GM20431 (cell line): ENCODE measurements at regions not wholly inside any gene's neighbourhood (a gene's known extent, or its start where the extent isn't known, plus 50 kb on each side); places are given as distances from the start of the nearest gene placed in this dataset.
"Not testable (repeated sequence)": the region's sequence is repeated elsewhere in the genome, so short reads cannot be mapped to it uniquely, and the experiment has no call there.

Experiments used
- in situ Hi-C: fragments of 300-500 bp; cut with MseI, MboI; formaldehyde crosslinking; loops from one replicate; pipeline ENCODE4 v1.15.0; 2020; ENCODE audit warnings: low sequenced_read_pairs; ENCODE audit not compliant: unreplicated experiment

DNA sequence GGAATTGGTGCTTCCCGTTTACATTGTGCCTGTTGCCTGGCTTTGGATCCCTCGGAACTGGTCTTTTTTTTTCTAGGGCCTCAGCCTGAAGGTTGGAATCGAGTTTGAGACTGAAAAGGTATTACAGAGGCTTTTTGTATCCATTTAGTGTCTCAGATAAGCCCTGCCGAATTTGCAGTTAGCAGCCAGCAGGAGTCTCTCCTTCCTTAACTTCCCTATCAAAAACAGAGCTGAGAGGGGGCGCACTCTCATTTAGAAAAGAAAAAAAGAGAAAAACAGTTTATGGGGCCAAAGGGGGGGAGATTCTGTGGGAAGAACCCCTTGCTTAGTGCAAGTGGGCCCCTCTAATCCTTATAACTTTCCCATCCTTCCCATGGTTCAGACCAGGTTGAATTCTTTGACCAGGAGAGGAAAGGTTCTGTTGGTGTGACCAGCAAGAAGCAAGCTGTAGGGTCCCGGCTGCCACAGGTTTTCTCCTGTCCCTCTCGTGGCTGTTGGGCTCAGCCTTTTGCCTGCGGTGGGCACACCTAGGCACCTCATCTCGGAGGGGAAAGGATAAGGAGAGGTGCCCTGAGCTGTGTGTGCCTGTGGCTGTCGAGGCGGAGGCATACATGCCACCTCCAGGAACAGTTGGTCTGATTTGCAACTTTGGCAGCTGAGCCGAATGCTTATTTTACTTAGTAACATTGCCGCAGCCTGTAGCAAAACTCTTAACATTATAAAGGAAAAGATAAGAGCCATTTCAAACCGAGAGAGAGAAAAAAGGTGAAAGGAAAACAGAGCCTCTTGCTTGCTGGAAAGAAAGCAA lies 565.0 kb upstream of the CNTN5 start:
- in situ Hi-C loops: no loop called here

DNA sequence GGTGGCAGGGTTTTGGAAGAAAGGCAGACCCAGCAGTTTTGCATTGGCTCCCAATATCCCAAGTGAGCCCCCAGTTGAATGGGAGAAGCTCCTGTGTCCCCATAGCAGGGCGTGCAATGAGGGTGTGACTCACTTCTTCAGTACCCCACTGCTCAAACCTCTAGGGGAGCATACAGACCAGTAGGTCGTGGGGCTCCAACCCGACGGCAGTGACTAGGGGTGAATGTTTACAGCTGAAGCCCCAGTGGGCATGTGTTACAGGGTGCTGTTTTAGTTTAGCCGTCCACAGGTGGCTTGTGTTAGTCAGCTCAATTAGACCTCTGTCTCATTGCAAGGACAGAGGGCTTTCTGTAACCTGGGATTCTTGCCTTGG lies 564.5 kb upstream of the CNTN5 start:
- in situ Hi-C loops: no loop called here

DNA sequence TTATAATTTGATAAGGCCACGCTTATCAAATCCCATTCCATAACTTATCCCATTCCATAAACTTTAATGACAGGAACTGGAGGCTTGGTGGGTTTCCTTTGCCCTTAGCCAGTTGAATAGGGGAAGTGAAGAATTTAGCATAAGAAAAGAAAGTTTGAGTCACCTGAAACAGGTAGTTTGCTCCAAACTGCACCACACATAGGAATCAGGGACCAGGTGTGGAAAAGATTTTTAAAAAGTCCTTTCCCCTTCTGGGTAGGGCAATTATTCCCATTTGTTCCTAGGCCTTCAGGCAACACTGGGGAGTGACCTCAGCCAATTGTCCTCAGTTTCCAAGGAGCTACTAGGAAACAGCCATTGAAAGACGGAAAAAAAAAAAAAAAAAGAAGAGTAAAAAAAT lies 525.7 kb upstream of the CNTN5 start:
- in situ Hi-C loops: no loop called here

DNA sequence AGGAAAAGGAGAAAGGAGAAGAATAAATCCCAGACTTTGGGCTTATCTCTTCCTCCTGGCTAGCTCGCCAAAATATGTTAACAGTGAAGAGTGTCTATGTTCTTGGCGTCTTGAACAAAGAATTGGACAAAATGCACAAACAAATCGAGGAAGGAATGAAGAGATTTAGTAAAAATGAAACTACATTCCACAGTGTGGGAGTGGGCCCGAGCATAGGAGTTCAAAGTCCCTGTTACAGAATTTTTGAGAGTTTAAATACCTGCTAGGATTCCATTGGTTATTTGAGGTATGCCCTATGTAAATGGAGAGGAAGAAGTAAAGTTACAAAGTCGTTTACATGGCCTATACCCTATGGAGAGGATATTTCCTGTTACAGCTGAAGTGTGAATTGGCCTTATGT lies 525.1 kb upstream of the CNTN5 start:
- in situ Hi-C loops: no loop called here

DNA sequence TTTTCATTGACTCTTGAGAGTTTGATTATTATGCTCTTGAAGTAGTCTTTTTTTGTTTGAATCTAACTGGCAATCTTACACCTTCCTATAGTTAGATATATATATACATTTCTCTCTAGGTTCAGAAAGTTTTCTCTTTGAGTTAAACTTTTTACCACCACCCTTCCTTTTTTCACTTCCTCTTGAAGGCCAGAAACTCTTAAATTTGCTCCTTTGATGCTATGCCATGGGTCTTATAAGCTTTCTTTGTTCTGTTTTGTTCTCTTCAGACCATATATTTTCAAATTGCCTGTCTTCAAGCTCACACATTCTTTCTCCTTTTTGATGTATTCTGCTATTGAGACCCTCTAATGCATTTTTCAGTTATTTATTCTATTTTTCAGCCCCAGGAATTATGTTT lies 513.5 kb upstream of the CNTN5 start:
- in situ Hi-C loops: no loop called here

DNA sequence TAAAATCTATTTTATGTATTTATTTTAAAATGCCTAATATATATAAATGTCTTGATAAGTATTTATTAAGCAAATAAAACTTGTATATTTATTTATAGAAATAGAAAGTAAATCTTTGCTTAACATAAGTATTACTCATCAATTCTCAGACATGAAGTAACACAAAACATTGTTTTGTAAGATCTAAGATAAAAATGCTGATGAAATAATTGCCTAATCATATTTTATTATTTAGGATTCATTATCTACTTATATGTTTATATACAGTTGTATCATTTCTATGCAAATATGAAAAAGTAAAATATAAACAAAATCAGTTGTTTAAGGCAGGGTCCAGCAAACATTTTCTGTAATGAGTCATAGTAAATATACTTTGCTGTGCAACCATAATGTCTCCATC lies 507.8 kb upstream of the CNTN5 start:
- in situ Hi-C loops: no loop called here

DNA sequence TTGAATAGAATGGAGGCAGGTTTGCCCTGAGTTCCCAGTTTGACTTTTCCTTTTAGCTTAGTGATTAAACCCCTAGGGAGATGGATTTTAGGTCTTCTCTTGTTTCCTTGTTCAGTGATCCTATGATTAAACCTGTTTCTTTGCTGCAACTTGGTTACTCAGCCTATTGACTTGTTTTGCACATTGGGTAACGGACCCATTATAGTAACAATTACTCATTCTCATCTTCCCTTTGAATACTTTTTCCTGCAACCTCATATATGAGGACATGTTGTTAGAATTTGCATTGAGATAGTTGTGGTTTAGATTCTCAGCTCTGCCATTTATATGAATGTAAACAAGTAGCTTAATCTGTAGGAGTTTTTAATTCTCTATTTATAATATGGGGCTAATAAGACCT lies 489.2 kb upstream of the CNTN5 start:
- in situ Hi-C loops: no loop called here

DNA sequence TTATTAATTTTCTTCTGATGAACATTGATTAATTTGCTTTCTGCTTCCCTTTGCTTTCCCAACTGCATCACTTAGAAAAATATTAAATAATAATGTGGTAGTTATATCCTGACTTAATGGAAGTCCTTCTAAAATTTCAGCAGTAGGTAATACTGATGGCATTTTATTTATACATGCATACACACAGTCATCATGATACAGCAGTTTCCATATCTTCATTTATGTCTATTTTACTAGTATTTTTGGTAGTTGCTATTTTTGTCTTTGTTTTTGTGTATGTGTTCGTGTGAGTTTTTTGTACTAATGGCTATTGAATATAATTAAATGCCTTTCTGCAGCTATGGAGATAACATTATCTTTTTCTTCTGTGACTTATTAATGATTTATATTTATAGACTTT lies 484.7 kb upstream of the CNTN5 start:
- in situ Hi-C loops: no loop called here

DNA sequence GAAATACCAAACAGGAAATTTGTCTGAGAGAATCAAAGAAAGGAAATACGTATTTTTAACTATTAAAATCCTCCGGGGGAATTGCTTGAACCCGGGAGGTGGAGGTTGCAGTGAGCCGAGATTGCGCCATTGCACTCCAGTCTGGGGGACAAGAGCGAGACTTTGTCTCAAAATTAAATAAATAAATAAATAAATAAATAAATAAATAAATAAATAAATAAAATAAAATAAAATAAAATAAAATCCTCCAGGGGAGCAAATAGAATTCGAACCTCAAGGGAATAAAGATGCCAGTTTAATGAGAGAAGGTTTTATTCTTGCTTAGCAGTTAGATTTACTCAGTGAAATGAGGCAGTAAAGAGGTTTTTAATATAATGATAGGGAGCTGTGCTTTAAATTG lies 482.4 kb upstream of the CNTN5 start:
- in situ Hi-C loops: not testable (repeated sequence)

DNA sequence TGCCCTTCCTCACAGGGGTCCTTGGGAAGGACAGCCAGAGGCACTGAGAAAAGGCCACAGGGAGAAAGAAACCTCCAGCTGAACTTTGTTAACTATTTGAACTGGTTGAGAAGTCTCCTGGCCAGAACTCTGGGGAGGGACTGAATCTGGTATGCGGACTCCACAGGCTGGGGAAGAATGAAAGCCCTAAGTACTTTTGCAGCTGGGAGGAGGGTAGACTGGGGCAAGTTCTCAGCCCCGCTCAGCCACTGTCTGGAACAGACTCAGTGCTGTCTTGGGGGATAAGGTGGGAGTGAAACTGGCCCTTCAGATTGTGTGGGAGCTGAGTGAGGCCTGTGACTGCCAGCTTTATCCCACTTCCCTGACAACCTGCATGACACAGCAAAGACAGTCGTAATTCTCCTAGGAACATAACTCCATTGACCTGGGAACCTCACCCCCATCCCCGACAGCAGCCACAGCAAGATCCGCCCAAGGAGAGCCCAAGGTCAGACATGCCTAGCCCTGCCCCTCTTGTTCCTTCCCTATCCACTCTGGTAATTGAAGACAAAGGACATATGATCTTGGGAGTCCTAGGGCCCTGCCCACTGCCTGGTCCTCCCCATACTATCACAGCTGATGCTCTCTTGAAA lies 475.1 kb upstream of the CNTN5 start:
- in situ Hi-C loops: no loop called here

DNA sequence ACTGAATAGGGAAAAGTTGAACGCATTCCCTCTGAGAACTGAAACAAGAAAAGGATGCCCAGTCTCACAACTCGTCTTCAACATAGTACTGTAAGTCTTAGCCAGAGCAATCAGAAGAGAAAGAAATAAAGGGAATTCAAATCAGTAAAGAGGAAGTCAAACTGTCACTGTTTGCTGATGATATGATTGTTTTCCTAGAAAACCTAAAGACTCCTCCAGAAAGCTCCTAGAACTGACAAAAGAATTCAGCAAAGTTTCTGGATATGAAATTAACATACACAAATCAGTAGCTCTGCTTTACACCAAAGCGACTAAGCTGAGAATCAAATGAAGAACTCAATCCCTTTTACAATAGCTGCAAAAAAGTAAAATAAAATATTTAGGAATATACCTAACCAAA lies 471.2 kb upstream of the CNTN5 start:
- in situ Hi-C loops: no loop called here

DNA sequence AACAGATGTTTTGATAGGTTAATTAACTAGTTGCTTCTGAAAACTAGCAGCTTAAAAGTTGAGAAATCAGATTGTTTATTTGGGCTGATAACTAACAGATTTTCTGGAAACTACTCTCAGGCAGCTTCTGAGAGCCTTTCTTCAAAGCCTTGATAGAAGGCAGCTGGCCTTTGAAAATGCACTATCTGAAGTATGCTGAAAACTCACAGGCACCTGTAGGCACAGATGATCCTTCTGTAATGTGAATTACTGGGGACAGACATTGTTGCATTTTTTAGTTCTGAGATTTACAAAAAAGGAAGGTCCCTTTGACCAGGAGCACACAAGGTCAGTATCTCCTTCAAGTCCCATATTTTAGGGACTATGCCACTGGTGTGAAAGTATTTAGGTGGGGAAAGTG lies 460.8 kb upstream of the CNTN5 start:
- in situ Hi-C loops: no loop called here

DNA sequence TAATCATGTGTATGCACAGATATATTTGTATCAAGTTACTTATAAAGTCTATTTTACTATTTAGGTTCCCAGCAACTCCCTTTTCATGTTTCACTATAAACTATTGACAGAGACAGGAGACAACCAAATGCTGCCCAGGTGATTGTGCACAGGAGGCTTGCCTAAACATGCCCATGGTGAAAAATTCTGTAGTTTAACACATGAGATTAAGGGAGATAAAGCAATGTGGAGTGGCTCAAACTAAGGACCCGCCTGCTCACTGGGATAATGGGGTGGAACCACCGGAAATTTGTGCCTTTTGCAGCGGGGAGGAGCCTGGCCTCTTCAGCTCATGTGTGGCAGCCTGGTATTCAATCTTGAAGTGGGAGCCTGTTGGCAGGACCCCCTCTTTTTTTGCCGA lies 459.5 kb upstream of the CNTN5 start:
- in situ Hi-C loops: no loop called here

DNA sequence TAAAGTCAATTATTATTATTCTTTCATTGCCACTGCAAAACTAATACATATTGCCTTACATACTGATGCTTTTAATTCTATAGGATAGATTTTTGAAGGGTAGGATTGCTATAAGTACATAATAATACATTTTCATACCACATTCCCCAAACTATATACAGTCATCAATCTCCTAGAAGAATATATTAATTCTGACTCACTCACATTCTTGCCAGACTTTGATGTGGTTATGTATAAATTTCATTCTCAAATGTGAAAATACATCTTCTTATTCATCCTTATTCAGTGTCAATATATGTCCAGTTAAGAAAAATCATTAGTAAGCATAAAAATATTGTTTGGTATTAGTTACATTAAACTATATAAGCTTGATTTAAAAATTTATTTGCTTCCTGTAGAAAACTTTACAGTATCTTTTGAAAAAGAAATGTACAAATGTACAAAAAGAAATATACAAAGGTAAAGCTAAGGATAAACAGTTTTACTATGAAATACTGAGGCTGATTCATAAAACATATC lies 458.8 kb upstream of the CNTN5 start:
- in situ Hi-C loops: no loop called here

DNA sequence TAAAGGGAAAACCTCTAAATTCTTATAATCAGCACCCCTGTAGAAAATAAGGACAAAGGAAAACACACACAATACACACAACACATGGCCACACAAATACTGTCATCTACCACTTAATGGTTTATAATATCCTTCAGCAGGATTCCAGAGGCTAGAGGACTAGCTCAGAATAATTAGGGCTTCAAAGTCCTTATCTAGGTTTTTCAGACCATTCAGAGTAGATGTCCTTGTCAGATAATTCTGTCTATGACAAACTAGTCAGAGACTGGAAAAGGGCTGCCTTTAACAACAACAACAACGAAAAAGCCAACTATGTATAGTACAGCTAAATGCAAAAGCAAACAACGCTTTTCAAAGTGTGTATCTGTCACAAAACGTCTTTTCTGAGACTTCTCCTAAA lies 456.5 kb upstream of the CNTN5 start:
- in situ Hi-C loops: no loop called here

DNA sequence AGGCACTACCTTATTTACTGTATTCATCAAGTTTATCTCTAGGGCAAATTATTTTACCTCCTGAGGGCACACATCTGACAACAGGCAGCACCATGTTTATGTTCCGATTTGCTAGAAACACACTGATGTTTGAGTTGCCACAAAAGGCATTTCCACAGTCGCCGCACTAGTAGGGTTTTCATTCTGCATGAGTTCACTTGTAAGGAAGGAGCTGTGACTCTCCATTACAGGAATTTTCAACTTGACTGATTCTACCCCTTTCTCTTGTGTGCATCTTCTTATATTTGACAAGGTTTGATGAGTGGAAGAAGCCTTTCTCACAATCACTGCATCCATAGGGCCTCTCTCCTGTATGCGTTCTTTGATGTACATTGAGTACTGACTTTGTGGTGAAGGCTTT lies 455.9 kb upstream of the CNTN5 start:
- in situ Hi-C loops: no loop called here

DNA sequence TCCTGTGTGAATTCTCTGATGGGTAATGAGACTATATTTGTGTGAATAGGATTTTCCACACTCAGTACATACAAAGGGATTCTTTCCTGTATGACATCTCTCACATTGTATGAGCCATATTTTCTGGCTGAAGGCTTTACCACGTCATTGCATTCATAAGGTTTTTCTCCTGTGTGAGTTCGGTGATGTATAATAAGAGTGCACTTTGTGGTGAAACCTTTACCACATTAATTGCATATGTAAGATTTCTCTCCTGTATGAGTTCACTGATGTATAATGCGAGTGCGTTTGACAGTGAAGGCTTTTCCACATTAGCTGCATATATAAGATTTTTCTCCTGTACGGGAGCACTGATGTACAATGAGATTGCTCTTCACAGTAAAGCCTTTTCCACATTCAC lies 455.4 kb upstream of the CNTN5 start:
- in situ Hi-C loops: no loop called here

DNA sequence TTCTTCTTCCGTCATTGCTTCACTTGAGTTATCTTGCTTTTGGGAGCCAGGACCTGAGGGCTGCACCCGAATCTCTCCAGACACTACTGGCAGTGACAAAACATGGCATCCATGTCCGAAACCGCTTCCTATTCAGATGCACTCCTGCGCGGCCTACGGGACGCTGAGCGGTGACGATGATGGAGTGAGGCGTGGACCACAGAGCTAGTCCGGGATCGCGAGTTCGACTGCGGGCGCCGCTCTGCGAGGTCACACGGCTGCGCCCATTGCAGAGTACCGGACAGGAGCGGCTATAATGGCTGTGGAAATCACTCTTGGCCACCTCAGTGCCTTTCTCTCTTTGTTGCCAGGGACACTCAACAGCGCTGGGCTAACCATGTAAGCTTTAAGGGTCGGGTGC lies 453.8 kb upstream of the CNTN5 start:
- in situ Hi-C loops: no loop called here

DNA sequence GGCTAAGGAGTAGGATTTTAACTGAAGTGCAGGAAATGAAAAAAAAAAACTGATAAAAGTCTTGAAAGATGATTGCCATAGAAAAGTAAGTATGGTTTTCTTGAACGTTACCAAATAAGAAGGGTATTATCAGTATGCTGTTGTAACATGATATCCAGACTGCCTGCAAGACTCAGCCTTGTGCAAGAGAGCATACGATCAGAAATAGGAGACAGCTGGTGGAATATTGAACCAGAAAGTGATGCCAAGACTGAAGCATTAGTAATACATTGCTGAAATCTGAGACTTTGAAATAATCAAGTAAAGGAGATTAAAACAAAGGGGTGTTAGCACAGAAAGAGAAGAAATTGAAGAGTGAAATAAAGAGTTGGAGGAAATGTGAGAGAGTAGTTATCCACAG lies 452.7 kb upstream of the CNTN5 start:
- in situ Hi-C loops: no loop called here

DNA sequence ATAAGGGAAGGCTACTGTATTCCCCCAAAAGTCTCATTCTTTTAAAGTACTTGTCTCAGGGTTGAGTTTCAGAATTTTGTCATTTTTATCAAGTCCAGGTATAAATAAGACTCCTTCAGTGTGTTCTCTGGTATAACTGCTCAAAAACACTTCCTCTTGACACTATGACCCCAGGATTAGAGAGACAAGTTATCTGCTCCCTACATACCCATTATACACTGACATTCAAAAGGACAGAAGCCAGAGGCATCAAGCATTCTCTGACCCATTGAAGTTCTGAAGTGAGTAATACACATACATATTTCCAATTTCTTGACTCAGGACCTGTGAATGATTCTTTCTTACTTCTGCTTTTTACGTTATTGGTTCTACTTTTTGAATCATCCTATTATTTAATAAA lies 447.8 kb upstream of the CNTN5 start:
- in situ Hi-C loops: no loop called here

DNA sequence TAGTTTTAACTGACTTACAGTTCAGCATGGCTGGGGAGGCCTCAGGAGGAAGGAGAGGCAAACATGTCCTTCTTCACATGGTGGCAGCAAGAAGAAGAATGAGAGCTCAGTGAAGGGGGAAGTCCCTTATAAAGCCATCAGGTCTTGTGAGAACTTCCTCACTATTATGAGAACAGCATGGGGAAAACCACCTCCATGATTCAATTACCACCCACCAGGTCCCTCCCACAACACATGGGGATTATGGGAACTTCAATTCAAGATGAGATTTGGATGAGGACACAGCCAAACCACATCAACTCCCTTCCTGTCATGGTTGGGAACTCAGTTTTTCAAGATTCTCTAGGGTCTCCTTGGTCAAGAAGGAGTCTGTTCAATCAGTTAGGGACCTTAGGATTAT lies 432.9 kb upstream of the CNTN5 start:
- in situ Hi-C loops: no loop called here

DNA sequence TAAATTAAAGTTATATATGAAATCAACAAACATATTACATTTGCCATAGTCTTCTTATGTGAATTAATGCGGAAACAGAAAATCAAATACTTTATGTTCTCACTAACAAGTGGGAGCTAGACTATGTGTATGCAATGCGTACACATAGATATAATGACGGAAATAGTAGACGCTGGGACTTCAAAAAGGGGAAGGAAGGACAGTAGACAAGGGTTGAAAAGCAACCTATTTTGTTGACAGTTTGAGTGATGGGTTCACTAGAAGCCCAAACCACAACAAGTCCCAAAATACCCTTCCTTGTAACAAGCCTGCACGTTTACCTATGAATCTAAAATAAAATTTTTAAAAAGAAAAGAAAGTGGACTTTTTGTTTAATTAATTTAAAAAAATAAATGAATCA lies 430.8 kb upstream of the CNTN5 start:
- in situ Hi-C loops: no loop called here
